ENCODE measurements at regions not wholly inside any gene's neighbourhood (a gene's known extent, or its start where the extent isn't known, plus 50 kb on each side); places are given as distances from the start of the nearest gene placed in this dataset.

GRCh38 chr18:65025756-65026155 is 725.1 kb upstream of the CDH7 start:
- ATAC-seq, result no peak
- in situ Hi-C loops (cut with MboI), result no loop called here
- WGBS (ENCODE audit: insufficient coverage, low coverage, missing lambda C conversion rate), result 0% methylated on average over 2 of the region's 2 CpGs
- no peak overlapping the region for H3K4me2 ChIP-seq (ENCODE audit: insufficient read depth, low read length)
- no peak overlapping the region for H2AFZ ChIP-seq (ENCODE audit: low read depth, low read length)
- ChIA-PET POLR2A (no interaction called here), CTCF (ENCODE audit: low intra/inter-chr PET ratio) (no interaction called here)
- H3K9me1 ChIP-seq (ENCODE audit: control insufficient read depth, insufficient read depth, low read length), result no peaks in the 10 kb centered on the region
- H3K27ac ChIP-seq (ENCODE audit: extremely low read depth, low read depth, low read length), result no peak overlapping the region
- H3K36me3 ChIP-seq (ENCODE audit: control insufficient read depth, insufficient read depth, low read length), result no peaks in the 10 kb centered on the region
- intact Hi-C loops (cut with micrococcal nuclease), result no loop called here
- H3K79me2 ChIP-seq (ENCODE audit: control insufficient read depth, insufficient read depth, low read length), result no peaks in the 10 kb centered on the region
- no peak overlapping the region for H3K4me3 ChIP-seq
- H3K9ac ChIP-seq (ENCODE audit: insufficient read depth in 1 of 2, low read depth in 2 of 2, low read length in 2 of 2), result no peak overlapping the region
- no peaks in the 10 kb centered on the region for H3K27me3 ChIP-seq (ENCODE audit: control insufficient read depth in 2 of 2, insufficient read depth in 2 of 2, low read length in 2 of 2)
- no peak for DNase-seq (ENCODE audit: extremely low read depth in 1 of 4, low spot score in 3 of 4)
- no peaks in the 10 kb centered on the region for H3K9me3 ChIP-seq (replicated peaks; ENCODE audit: control insufficient read depth, insufficient read depth, low read depth, low read length)
- FAIRE-seq, result no peak
- BruUV-seq (replicated peaks), result no TSS peak
- H4K20me1 ChIP-seq (replicated peaks; ENCODE audit: control insufficient read depth, insufficient read depth, low read length), result no peaks in the 10 kb centered on the region
- no peaks in the 10 kb centered on the region for H3K4me1 ChIP-seq (replicated peaks in 1 of 2; ENCODE audit: control insufficient read depth in 2 of 2, insufficient read depth in 2 of 2, low read length in 2 of 2)
- TF ChIP-seq, protein P1, sequence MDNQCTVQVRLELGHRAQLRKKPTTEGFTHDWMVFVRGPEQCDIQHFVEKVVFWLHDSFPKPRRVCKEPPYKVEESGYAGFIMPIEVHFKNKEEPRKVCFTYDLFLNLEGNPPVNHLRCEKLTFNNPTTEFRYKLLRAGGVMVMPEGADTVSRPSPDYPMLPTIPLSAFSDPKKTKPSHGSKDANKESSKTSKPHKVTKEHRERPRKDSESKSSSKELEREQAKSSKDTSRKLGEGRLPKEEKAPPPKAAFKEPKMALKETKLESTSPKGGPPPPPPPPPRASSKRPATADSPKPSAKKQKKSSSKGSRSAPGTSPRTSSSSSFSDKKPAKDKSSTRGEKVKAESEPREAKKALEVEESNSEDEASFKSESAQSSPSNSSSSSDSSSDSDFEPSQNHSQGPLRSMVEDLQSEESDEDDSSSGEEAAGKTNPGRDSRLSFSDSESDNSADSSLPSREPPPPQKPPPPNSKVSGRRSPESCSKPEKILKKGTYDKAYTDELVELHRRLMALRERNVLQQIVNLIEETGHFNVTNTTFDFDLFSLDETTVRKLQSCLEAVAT (IDR thresholded peaks at IDR 0.05), result no peak
- no peak for TF ChIP-seq CBX5 (IDR thresholded peaks at IDR 0.05; ENCODE audit: borderline replicate concordance, low read depth)
- no peak for TF ChIP-seq POLR3A (IDR thresholded peaks at IDR 0.05; ENCODE audit: borderline replicate concordance, extremely low read depth, insufficient read depth, insufficient read length)
- TF ChIP-seq ZNF354B (CRISPR knock-in tag; IDR thresholded peaks at IDR 0.05), result no peak
- TF ChIP-seq ZFP36 (IDR thresholded peaks at IDR 0.05; ENCODE audit: low read depth, low read length, partially characterized antibody), result no peak
- TF ChIP-seq FOXA3 (CRISPR knock-in tag; conservative IDR thresholded peaks at IDR 0.05 in 1 of 2, IDR thresholded peaks at IDR 0.05 in 1 of 2), result no peak
- TF ChIP-seq CEBPZ (IDR thresholded peaks at IDR 0.05; ENCODE audit: borderline replicate concordance, low read depth, low read length), result no peak
- TF ChIP-seq ZKSCAN1 (IDR thresholded peaks at IDR 0.05; ENCODE audit: low read depth, low read length), result no peak
- TF ChIP-seq SIN3A (IDR thresholded peaks at IDR 0.05; ENCODE audit: borderline replicate concordance in 2 of 2, control insufficient read depth in 1 of 2, low read depth in 2 of 2, low read length in 2 of 2), result no peak
- no peak for TF ChIP-seq FOXM1 (IDR thresholded peaks at IDR 0.05; ENCODE audit: low read depth)
- TF ChIP-seq FOXM1 (CRISPR knock-in tag; IDR thresholded peaks at IDR 0.05; ENCODE audit: low read depth), result no peak
- TF ChIP-seq HMBOX1 (IDR thresholded peaks at IDR 0.05), result no peak
- no peak for TF ChIP-seq ARNT (IDR thresholded peaks at IDR 0.05)
- TF ChIP-seq, protein P2, sequence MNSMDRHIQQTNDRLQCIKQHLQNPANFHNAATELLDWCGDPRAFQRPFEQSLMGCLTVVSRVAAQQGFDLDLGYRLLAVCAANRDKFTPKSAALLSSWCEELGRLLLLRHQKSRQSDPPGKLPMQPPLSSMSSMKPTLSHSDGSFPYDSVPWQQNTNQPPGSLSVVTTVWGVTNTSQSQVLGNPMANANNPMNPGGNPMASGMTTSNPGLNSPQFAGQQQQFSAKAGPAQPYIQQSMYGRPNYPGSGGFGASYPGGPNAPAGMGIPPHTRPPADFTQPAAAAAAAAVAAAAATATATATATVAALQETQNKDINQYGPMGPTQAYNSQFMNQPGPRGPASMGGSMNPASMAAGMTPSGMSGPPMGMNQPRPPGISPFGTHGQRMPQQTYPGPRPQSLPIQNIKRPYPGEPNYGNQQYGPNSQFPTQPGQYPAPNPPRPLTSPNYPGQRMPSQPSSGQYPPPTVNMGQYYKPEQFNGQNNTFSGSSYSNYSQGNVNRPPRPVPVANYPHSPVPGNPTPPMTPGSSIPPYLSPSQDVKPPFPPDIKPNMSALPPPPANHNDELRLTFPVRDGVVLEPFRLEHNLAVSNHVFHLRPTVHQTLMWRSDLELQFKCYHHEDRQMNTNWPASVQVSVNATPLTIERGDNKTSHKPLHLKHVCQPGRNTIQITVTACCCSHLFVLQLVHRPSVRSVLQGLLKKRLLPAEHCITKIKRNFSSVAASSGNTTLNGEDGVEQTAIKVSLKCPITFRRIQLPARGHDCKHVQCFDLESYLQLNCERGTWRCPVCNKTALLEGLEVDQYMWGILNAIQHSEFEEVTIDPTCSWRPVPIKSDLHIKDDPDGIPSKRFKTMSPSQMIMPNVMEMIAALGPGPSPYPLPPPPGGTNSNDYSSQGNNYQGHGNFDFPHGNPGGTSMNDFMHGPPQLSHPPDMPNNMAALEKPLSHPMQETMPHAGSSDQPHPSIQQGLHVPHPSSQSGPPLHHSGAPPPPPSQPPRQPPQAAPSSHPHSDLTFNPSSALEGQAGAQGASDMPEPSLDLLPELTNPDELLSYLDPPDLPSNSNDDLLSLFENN (IDR thresholded peaks at IDR 0.05; ENCODE audit: low read depth in 2 of 2, low read length in 2 of 2), result no peak
- TF ChIP-seq RNF2 (IDR thresholded peaks at IDR 0.05), result no peak

Measured in K562 (cell line).